ENCODE measurements at regions not wholly inside any gene's neighbourhood (a gene's known extent, or its start where the extent isn't known, plus 50 kb on each side); places are given as distances from the start of the nearest gene placed in this dataset.
"Not testable (repeated sequence)": the region's sequence is repeated elsewhere in the genome, so short reads cannot be mapped to it uniquely, and the experiment has no call there.

GRCh38 chr5:51556833-51557232 lies 173.6 kb downstream of the ISL1 start:
- ATAC-seq (no peak), DNase-seq (ENCODE audit: low spot score) (no peak)
- intact Hi-C loops (cut with DNase I), result no loop called here

DNA sequence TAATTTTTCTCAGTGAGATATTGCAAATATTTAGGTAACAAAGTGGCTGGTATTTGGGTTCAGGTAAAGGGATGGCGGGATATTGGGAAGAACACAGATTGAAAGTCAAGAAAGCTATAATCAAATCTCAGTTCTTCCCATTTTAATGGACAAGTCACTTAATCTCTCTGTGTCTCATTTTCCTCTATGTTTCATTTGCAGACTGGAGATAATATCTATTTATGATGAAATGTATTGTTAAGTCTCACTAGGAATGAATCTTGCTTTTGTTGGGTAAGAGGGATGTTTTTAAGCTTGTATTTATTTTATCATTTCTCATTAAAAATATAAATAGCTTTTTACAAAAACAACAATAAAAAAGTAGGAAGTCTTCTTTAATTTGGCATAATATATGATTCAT lies 175.4 kb downstream of the ISL1 start:
- intact Hi-C loops (cut with DNase I), result no loop called here
- ATAC-seq (no peak), DNase-seq (ENCODE audit: low spot score) (no peak)

DNA sequence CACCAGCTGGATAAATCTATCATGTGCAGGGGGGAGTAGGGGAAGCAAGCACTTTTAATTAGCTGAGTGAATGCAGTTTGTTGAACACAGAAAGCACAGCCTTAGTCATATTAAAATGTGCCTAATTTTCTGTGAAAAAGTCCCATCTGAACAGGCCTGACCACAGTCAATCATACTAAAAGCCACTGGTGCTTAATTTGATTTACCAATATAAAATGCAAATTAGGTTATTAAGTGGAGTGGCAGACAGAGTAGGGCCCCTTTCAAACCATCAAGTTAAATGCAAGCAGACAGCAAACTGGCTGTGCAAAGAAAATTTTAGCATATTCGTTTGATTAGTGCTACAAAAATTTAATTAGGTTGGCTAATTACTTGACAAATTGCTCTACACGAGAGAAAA lies 176.1 kb downstream of the ISL1 start:
- intact Hi-C loops (cut with DNase I), result no loop called here

GRCh38 chr5:51559921-51560658 lies 176.8 kb downstream of the ISL1 start:
- no peak for DNase-seq (ENCODE audit: low spot score)
- intact Hi-C loops (cut with DNase I), result no loop called here
- ATAC-seq, result no peak

More for the DNA sequence above, 176.1 kb downstream of the ISL1 start:
- DNase-seq (ENCODE audit: low spot score) (no peak), ATAC-seq (no peak)

DNA sequence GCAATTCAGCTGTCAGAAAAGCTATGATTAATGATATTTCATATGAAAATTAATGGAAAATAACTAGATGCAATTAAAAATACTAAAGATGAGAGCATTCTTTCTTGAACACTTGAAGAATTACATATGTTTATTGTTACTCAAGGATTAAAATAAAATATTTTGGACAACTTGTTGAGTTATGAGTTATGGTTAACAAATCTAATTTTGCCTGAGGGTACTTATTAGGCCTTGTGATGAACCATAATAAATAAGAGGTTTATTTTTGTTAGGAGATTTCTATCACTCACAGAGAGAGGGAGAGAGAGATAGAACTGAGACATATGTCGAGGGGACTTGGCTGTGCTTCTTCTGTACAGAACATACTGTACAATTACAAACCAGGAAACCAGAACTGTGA lies 183.7 kb downstream of the ISL1 start:
- intact Hi-C loops (cut with DNase I), result no loop called here
- DNase-seq (ENCODE audit: low spot score), result no peak
- no peak for ATAC-seq

- intact Hi-C loops (cut with DNase I), result no loop called here
- DNase-seq (ENCODE audit: low spot score) (no peak), ATAC-seq (no peak)
These were observed 184.4 kb downstream of the ISL1 start for GRCh38 chr5:51567636-51568035.

DNA sequence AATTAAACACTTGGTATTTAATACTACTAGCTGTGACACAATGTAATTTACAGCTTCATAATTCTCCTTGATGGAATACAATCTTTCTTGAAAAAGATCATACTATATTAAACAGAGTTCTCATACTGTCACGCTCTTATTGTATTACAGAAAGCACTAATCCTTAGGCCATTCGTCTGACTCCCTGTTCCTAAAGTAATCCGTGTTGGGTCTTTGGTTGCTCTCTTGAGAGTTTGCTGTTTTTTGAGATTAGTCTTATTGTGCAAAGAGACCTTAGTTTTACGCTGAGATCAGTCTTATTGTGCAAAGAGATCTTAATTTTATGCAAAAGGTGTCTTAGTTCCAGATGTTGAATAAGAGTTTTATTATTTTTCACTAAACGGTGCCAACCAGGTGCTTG lies 190.6 kb downstream of the ISL1 start:
- ATAC-seq, result no peak
- intact Hi-C loops (cut with DNase I), result no loop called here
- no peak for DNase-seq (ENCODE audit: low spot score)

DNA sequence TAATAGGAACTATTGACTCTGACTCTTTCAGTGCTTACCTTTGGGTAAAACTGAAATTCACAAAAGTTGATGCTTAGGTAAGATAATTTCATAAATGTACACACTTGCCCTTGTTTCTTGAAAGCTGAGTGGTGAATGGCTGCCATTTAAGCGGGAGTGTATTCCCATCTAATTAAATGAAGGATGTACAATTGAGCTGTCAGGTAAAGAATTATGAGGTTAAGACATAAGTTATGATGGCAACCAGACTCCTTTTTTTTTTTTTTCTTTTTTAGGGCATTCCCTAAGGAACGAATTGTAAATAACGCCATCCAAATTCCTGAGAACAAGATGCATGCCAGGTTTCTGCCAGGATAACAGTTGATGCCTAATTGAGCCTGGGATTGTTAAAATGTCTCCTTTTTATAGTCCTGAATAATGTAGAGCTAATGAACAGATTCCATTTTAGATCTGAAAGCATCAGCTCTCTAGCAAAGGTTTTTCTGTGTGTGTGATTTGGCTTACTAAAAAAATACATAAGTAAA lies 199.7 kb downstream of the ISL1 start:
- ATAC-seq (no peak), DNase-seq (ENCODE audit: low spot score) (no peak)
- intact Hi-C loops (cut with DNase I), result no loop called here

DNA sequence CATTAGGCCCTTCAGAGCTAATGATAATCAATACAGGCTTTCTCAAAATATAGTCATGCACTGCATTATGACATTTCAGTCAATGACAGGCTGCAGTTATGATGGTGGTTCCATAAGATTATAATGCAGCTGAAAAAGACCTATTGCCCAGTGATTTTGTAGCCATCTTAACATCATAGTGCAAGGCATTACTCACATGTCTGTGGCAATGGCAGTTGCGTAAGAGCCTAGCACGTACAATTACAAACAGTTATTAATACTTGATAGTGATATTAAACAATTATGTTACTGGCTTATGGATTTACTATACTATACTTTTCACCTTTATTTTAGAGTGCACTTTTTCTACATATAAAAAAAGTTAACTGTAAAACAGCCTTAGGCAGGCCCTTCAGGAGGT lies 214.8 kb downstream of the ISL1 start:
- no peak for DNase-seq (ENCODE audit: low spot score)
- intact Hi-C loops (cut with DNase I), result no loop called here

GRCh38 chr5:51599587-51599986 lies 216.3 kb downstream of the ISL1 start:
- ATAC-seq (no peak), DNase-seq (ENCODE audit: low spot score) (no peak)
- intact Hi-C loops (cut with DNase I), result no loop called here

More for the DNA sequence above, 214.8 kb downstream of the ISL1 start:
- no peak for ATAC-seq

DNA sequence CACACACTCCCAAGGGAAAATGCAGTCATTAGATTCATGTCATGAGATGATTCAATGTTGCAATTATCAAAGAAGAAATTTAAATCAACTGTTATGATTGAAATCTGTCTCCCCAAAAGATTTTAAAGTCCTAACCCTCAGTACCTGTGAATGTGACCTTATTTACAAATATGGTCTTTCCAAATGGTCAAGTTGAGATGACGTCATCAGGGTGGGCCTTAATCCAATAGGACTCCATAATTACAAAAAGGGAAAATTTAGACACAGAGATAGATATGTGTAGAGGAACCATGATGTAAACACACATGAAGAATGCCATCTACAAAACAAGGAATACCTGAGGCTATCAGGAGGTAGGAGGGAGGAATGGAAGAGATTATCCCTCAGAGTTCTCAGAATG lies 221.1 kb downstream of the ISL1 start:
- DNase-seq (ENCODE audit: low spot score), result no peak
- intact Hi-C loops (cut with DNase I), result no loop called here
- ATAC-seq, result no peak

- ATAC-seq (no peak), DNase-seq (ENCODE audit: low spot score) (no peak)
- intact Hi-C loops (cut with DNase I), result no loop called here
These were observed 223.7 kb downstream of the ISL1 start for GRCh38 chr5:51606921-51607320.

- intact Hi-C loops (cut with DNase I), result no loop called here
- DNase-seq (ENCODE audit: low spot score) (no peak), ATAC-seq (no peak)
These were observed 235.0 kb downstream of the ISL1 start for GRCh38 chr5:51618234-51618633.

- DNase-seq (ENCODE audit: low spot score) (no peak), ATAC-seq (peak; percentile 67)
- intact Hi-C loops (cut with DNase I), result no loop called here
These were observed 237.9 kb downstream of the ISL1 start for GRCh38 chr5:51621156-51621555.

DNA sequence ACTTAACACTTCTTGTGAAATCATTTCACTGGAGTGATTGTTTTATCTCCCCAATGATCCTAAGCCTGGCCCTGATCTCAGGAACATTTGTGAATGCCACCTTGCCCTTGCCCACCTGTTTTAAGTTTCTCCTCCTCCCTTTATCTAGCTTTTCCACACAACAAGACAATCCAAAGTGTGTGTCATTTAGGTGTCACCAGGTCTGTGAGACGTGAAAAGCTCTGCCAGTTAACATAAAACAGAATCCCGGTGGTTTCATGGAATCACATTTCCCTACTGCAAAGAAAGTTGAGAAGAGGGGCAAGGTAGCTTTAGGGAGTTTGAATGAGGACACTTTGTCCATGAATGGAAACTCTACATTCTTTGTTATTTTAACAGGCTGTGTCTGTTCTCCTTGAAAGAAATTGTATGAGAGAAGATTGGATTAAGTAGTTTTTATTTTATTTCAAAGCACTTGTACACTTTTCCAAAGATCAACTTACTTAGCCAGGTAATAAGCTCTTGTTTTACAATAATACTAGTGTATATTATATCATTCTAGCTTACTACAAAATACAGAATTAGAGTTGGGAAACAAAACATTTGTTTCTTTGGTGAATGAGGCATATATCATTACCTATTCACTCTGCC lies 239.0 kb downstream of the ISL1 start:
- DNase-seq (ENCODE audit: low spot score), result no peak
- intact Hi-C loops (cut with DNase I), result no loop called here
- no peak for ATAC-seq

DNA sequence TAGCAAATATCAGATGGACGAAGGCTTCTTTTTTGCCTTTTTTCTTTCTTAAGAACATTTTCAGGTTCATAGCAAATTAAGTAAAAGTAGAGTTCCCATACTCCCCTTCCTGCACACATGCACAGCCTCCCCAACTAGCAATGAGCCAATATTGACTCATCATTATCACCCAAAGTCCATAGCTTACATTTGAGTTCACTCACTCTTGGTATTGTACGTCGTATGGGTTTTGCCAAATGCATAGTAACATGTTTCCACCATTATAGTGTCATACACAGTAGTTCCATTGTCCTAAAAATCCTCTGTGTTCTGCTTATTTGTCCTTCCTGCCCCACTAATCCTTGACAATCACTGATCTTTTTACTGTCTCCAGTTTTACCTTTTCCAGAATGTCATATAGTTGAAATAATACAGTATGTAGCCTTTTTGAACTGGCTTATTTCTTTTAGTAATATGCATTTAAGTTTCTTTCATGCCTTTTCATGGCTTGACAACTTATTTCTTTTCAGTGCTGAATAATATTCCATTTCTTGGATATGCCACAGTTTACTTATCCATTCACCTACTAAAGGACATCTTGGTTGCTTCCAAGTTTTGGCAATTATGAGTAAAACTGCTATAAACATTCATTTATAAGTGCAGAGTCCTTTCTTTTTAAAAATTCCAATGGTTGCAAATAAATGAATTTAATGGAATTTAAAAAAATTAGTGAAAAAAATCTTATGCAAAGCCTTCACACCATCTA lies 242.1 kb downstream of the ISL1 start:
- DNase-seq (ENCODE audit: low spot score) (no peak), ATAC-seq (no peak)
- intact Hi-C loops (cut with DNase I), result no loop called here

DNA sequence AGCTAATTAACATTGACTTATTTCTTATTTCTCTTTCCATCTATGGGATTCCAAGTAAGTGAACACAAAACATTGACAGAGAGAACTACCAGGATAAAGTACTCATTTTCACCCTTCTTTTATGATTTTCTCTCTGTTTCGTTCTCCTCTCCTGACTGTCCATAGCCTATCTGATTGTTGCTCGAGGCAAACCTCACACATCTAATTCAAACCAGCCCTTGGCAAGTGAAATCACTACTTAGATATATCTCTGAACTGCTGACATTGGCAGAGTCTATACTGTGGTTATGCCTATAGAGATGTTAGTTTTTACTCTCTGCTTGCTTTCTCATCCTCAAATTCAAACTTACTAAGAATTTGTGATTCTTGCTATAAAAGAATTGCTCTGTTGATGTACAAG lies 248.8 kb downstream of the ISL1 start:
- intact Hi-C loops (cut with DNase I), result no loop called here
- ATAC-seq (no peak), DNase-seq (ENCODE audit: low spot score) (no peak)

- intact Hi-C loops (cut with DNase I), result no loop called here
- DNase-seq (ENCODE audit: low spot score) (no peak), ATAC-seq (no peak)
These were observed 249.5 kb downstream of the ISL1 start for GRCh38 chr5:51632793-51633192.

DNA sequence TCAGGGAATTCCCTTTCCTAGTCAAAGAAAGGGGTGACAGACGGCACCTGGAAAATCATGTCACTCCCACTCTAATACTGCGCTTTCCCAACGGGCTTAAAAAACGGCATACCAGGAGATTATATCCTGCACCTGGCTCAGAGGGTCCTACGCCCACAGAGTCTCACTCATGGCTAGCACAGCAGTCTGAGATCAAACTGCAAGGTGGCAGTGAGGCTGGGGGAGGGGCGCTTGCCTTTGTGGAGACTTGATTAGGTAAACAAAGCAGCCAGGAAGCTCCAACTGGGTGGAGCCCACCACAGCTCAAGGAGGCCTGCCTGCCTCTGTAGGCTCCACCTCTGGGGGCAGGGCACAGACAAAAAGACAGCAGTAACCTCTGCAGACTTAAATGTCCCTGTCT lies 253.7 kb downstream of the ISL1 start:
- ATAC-seq; DNase-seq (ENCODE audit: low spot score); intact Hi-C loops (cut with DNase I): not testable (repeated sequence)

- intact Hi-C loops (cut with DNase I), result no loop called here
- ATAC-seq (no peak), DNase-seq (ENCODE audit: low spot score) (no peak)
These were observed 261.7 kb downstream of the ISL1 start for GRCh38 chr5:51644976-51645375.

All from sciatic nerve (tissue), 2 donors.